ENCODE measurements at regions not wholly inside any gene's neighbourhood (a gene's known extent, or its start where the extent isn't known, plus 50 kb on each side); places are given as distances from the start of the nearest gene placed in this dataset.
A peak's percentile ranks its signal among the peaks of the same experiment; 100 is the strongest.

DNA sequence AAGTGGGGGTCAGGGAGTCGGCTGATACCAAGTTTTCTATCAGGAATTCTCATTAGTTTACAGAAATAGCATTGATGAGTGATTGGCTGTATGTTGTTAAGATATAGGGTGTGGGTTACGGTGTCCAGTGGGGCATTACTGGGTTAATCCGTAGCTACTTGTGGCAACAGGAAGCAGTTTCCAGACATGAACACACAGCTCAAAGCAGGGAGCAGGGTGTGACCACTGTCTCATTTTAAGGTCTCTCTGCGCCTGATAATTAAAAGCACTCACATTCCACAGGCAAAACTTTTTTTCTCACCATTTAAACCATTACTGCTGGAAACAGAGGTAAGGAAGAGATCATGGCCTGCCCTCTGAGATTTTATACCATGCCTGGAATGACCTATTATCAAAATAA is 114.9 kb downstream of the SIK1 start:
- no peaks in the 10 kb centered on the region for H3K27me3 ChIP-seq
- no peak for DNase-seq
- intact Hi-C loops (cut with DNase I) = no loop called here
- TF ChIP-seq, protein P1, sequence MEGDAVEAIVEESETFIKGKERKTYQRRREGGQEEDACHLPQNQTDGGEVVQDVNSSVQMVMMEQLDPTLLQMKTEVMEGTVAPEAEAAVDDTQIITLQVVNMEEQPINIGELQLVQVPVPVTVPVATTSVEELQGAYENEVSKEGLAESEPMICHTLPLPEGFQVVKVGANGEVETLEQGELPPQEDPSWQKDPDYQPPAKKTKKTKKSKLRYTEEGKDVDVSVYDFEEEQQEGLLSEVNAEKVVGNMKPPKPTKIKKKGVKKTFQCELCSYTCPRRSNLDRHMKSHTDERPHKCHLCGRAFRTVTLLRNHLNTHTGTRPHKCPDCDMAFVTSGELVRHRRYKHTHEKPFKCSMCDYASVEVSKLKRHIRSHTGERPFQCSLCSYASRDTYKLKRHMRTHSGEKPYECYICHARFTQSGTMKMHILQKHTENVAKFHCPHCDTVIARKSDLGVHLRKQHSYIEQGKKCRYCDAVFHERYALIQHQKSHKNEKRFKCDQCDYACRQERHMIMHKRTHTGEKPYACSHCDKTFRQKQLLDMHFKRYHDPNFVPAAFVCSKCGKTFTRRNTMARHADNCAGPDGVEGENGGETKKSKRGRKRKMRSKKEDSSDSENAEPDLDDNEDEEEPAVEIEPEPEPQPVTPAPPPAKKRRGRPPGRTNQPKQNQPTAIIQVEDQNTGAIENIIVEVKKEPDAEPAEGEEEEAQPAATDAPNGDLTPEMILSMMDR (IDR thresholded peaks at IDR 0.05) = no peak
- H3K4me3 ChIP-seq = no peak overlapping the region
- H3K27ac ChIP-seq = peak overlapping the region; percentile 57
- peaks cover 8% of the 10 kb centered on the region for H3K4me1 ChIP-seq
- no peaks in the 10 kb centered on the region for H3K36me3 ChIP-seq
- no peaks in the 10 kb centered on the region for H3K9me3 ChIP-seq
- no peak overlapping the region for H3K9ac ChIP-seq (ENCODE audit: low read depth in 2 of 2, low read length in 2 of 2)

GRCh38 chr21:43311301-43311817 is 115.6 kb downstream of the SIK1 start:
- intact Hi-C loops (cut with DNase I) = no loop called here
- H3K9me3 ChIP-seq = no peaks in the 10 kb centered on the region
- no peaks in the 10 kb centered on the region for H3K27me3 ChIP-seq
- H3K9ac ChIP-seq (ENCODE audit: low read depth in 2 of 2, low read length in 2 of 2) = no peak overlapping the region
- peaks cover 8% of the 10 kb centered on the region for H3K4me1 ChIP-seq
- H3K27ac ChIP-seq = peak overlapping the region; percentile 57
- H3K36me3 ChIP-seq = no peaks in the 10 kb centered on the region
- no peak overlapping the region for H3K4me3 ChIP-seq
- DNase-seq = peak; percentile 82
- TF ChIP-seq, protein P1 (IDR thresholded peaks at IDR 0.05) = no peak

GRCh38 chr21:43308815-43309283 is 118.1 kb downstream of the SIK1 start:
- Histone ChIP-seq H3K27me3 (no peaks in the 10 kb centered on the region), H3K4me3 (no peak overlapping the region), H3K9ac (ENCODE audit: low read depth in 2 of 2, low read length in 2 of 2) (no peak overlapping the region), H3K9me3 (no peaks in the 10 kb centered on the region), H3K36me3 (no peaks in the 10 kb centered on the region), H3K27ac (no peak overlapping the region), H3K4me1 (peaks cover 8% of the 10 kb centered on the region)
- DNase-seq = no peak
- intact Hi-C loops (cut with DNase I) = no loop called here
- TF ChIP-seq, protein P1 (IDR thresholded peaks at IDR 0.05) = no peak

- no peaks in the 10 kb centered on the region for H3K9me3 ChIP-seq
- intact Hi-C loops (cut with DNase I) = no loop called here
- H3K36me3 ChIP-seq = no peaks in the 10 kb centered on the region
- no peak overlapping the region for H3K27ac ChIP-seq
- peaks cover 8% of the 10 kb centered on the region for H3K4me1 ChIP-seq
- H3K27me3 ChIP-seq = no peaks in the 10 kb centered on the region
- TF ChIP-seq, protein P1 (IDR thresholded peaks at IDR 0.05) = no peak
- no peak overlapping the region for H3K9ac ChIP-seq (ENCODE audit: low read depth in 2 of 2, low read length in 2 of 2)
- DNase-seq = no peak
- H3K4me3 ChIP-seq = no peak overlapping the region
Observed at GRCh38 chr21:43308101-43308814, 118.7 kb downstream of the SIK1 start.

DNA sequence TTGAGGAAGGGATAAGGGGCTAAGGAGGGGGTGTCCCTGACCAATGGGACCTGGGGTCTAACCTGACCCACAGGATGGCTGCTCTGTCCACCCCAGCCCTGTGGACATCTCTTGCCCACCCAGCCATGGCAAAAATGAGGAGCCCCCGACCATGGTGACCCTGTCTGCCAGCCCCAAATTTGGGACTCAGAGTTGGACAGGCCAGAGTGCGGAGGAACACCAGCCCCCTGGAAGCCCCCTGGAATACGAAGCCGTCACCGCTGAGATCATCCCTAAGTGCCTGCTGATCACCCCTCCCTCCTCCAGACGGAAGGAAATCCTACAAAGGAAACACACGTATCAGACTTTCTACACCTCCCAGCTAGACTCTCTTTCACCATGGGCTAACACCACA is 119.3 kb downstream of the SIK1 start:
- H3K27ac ChIP-seq = no peak overlapping the region
- TF ChIP-seq, protein P1 (IDR thresholded peaks at IDR 0.05) = no peak
- H3K36me3 ChIP-seq = no peaks in the 10 kb centered on the region
- H3K9ac ChIP-seq (ENCODE audit: low read depth in 2 of 2, low read length in 2 of 2) = no peak overlapping the region
- intact Hi-C loops (cut with DNase I) = no loop called here
- H3K9me3 ChIP-seq = no peaks in the 10 kb centered on the region
- no peaks in the 10 kb centered on the region for H3K27me3 ChIP-seq
- H3K4me3 ChIP-seq = no peak overlapping the region
- peaks cover 8% of the 10 kb centered on the region for H3K4me1 ChIP-seq
- DNase-seq = no peak
